IPS-NIHi11 (cell line): ENCODE measurements at regions not wholly inside any gene's neighbourhood (a gene's known extent, or its start where the extent isn't known, plus 50 kb on each side); places are given as distances from the start of the nearest gene placed in this dataset.

Experiments
- DNase-seq: peaks from one replicate; pipeline ENCODE4 v3.0.0; 2012; ENCODE audit warnings: mixed read lengths, low spot score

- DNase-seq = no peak
These were observed 211.2 kb downstream of the TSN start for GRCh38 chr2:121966663-121967062.

- no peak for DNase-seq
These were observed 213.7 kb downstream of the TSN start for GRCh38 chr2:121969166-121969565.

GRCh38 chr2:121969766-121970639, 214.6 kb downstream of the TSN start:
- DNase-seq = peak; percentile 5

GRCh38 chr2:121972203-121972602, 216.8 kb downstream of the TSN start:
- no peak for DNase-seq

- DNase-seq = peak; percentile 85
These were observed 219.6 kb downstream of the TSN start for GRCh38 chr2:121974897-121975661.

- no peak for DNase-seq
These were observed 221.5 kb downstream of the TSN start for GRCh38 chr2:121976926-121977325.

GRCh38 chr2:121977326-121977725, 221.9 kb downstream of the TSN start:
- no peak for DNase-seq

- DNase-seq = no peak
These were observed 237.2 kb downstream of the TSN start for GRCh38 chr2:121992700-121993099.

- no peak for DNase-seq
These were observed 238.2 kb downstream of the TSN start for GRCh38 chr2:121993682-121994081.

- no peak for DNase-seq
These were observed 239.1 kb downstream of the TSN start for GRCh38 chr2:121994238-121995206.

- no peak for DNase-seq
These were observed 243.3 kb downstream of the TSN start for GRCh38 chr2:121998751-121999150.

GRCh38 chr2:121999264-121999663, 243.8 kb downstream of the TSN start:
- DNase-seq = no peak

GRCh38 chr2:122000556-122001340, 245.3 kb downstream of the TSN start:
- DNase-seq = no peak

GRCh38 chr2:122001441-122001874, 246.0 kb downstream of the TSN start:
- DNase-seq = no peak

- no peak for DNase-seq
These were observed 247.9 kb downstream of the TSN start for GRCh38 chr2:122003196-122003940.

GRCh38 chr2:122007126-122007525, 251.7 kb downstream of the TSN start:
- DNase-seq = no peak

- DNase-seq = no peak
These were observed 252.1 kb downstream of the TSN start for GRCh38 chr2:122007577-122007976.

- no peak for DNase-seq
These were observed 254.1 kb downstream of the TSN start for GRCh38 chr2:122009561-122009960.

GRCh38 chr2:122011493-122012270, 256.2 kb downstream of the TSN start:
- DNase-seq = no peak

GRCh38 chr2:122018736-122019135, 263.3 kb downstream of the TSN start:
- DNase-seq = no peak
